SK-N-MC (cell line): ENCODE measurements at regions not wholly inside any gene's neighbourhood (a gene's known extent, or its start where the extent isn't known, plus 50 kb on each side); places are given as distances from the start of the nearest gene placed in this dataset.

Source experiments
- DNase-seq: peaks from one replicate; pipeline ENCODE4 v3.0.0-alpha.2; 2011; ENCODE audit warnings: low read depth, low spot score
- H3K27ac ChIP-seq: fragments of 200-600 bp; sonication (generic); 2 replicates; pipeline ENCODE4 v1.5.1; 2016; ENCODE audit warnings: mixed run types
- H3K36me3 ChIP-seq: fragments of 200-600 bp; sonication (generic); 2 replicates; pipeline ENCODE4 v1.6.1; 2017; ENCODE audit warnings: antibody characterized with exemption, low read length, mixed read lengths; ENCODE audit not compliant: insufficient read depth
- H3K4me3 ChIP-seq: fragments of 200-600 bp; sonication (generic); 2 replicates; pipeline ENCODE4 v1.5.1; 2016
- H3K9ac ChIP-seq: fragments of 200-600 bp; sonication (generic); 2 replicates; pipeline ENCODE4 v1.8.0; 2017; ENCODE audit warnings: mixed run types, mixed read lengths; ENCODE audit not compliant: insufficient read length
- H3K9me3 ChIP-seq: fragments of 200-600 bp; sonication (generic); 2 replicates; pipeline ENCODE4 v1.6.1; 2017; ENCODE audit warnings: low read depth, mild to moderate bottlenecking, antibody characterized with exemption, low read length, moderate library complexity, mixed read lengths
- EZH2 ChIP-seq: fragments of 200-600 bp; sonication (generic); IDR thresholded peaks from one replicate; pipeline ENCODE4 v1.6.1; 2017; ENCODE audit warnings: antibody characterized with exemption
- FOXP2 ChIP-seq: optimal IDR thresholded peaks from 2 replicates; pipeline ENCODE3; 2011; ENCODE audit warnings: mild to moderate bottlenecking, moderate library complexity; ENCODE audit not compliant: insufficient read depth; ENCODE audit errors: extremely low read length, control extremely low read depth
- POLR2AphosphoS5 ChIP-seq: IDR thresholded peaks from 2 replicates; pipeline ENCODE4 v1.6.1; 2012; ENCODE audit warnings: mild to moderate bottlenecking, low read depth, low read length, borderline replicate concordance

DNA sequence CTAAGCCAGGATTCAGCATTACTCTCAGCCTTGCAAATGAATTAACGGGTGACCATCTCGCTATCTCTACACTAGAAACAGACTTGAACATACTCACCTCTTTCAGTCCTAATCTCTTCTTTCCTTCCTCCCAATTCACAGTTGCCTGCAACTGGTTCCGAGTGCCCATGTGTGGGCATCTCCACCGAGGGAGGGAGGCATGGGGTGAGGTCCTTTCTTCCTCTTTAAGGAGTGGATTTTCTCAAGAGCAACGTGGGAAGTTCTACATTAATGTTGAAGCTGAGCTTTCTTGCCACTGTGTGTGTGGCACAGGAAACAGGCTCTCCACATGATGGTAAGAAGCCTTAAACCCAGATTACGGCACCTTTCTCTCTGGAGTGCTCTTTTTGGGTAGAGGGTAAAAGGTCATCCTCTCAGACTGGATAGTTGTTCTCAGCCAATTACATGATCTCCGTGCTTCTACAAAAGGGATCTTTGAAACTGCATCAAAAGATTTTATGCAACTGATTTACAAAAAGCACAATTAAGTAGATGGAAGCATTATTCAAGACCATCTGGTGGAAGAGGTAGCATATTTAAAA is 286.8 kb upstream of the NR2F2 start:
- TF ChIP-seq FOXP2: no peak
- no peak for TF ChIP-seq EZH2
- TF ChIP-seq POLR2AphosphoS5: no peak
- Histone ChIP-seq H3K4me3 (no peak overlapping the region), H3K9me3 (no peaks in the 10 kb centered on the region), H3K36me3 (no peaks in the 10 kb centered on the region), H3K27ac (no peak overlapping the region), H3K9ac (no peak overlapping the region)
- no peak for DNase-seq

DNA sequence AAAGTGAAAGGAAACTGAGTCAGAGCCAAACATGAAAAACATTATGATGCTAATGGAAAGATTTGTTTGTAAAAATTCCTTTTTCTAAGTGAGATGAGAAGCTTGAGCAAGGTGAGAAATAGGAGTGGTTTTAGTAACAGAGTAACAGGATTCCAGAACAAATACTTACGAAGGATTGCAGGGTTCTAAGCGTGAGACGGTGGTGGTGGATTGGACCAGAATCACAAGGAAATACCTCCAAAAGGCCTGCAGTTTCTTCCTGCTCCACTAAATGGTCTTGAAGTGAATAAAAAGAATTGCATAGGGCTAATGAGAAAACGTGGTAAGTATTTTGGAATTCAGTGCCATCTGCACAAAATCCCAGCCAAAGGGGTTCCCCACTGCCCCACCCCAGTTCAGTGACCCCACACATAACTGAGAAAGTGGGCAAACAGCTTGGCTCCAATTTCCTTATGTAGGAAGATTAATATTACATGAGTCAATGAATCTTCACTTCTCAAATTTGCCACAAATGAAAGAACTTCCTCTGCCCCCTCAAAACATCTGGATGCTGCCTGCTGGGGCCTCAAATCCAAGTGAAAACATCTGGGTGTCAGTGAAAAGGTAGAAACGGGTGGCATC is 283.8 kb upstream of the NR2F2 start:
- no peak for DNase-seq
- H3K9ac ChIP-seq: peak overlapping the region; percentile 50
- no peaks in the 10 kb centered on the region for H3K9me3 ChIP-seq
- peak overlapping the region; percentile 16; the same call in 1 of the 2 replicates for H3K27ac ChIP-seq
- H3K4me3 ChIP-seq: peak overlapping the region; percentile 63
- no peak for TF ChIP-seq POLR2AphosphoS5
- no peak for TF ChIP-seq FOXP2
- TF ChIP-seq EZH2: no peak
- H3K36me3 ChIP-seq: no peaks in the 10 kb centered on the region

DNA sequence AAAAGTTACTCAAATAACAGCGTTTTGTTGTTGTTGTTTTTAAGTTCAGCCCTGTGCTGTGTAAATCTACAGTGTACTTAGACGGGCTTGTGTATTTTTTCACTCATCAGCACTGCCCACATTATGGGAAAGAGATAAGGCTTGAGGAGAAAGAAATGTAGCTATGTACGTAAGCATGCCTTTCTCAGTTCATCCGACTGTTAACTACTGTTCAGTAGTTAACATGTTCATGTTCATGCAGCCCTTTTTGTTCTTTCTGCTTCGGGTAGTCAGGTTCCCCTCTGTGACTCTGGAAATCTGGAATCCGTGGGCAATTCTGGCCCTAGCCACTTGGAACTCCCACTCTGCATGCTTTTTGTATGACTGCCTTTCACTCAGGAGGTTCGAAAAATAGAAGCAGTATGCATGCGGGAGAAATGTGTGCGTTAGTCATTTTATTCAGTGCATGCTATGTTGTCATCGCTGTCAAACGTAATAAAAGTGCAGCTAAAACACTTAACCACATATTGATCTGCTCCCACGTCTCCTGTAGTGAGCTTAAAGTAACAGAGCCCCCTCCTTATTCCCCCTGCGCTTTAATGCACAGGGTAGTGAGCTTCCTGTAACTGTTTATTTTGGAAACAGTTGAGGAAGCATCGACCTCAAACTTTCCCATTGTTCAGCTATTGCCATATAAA is 283.1 kb upstream of the NR2F2 start:
- Histone ChIP-seq H3K36me3 (no peaks in the 10 kb centered on the region), H3K9ac (peak overlapping the region; percentile 50), H3K4me3 (peak overlapping the region; percentile 63), H3K9me3 (no peaks in the 10 kb centered on the region), H3K27ac (peak overlapping the region; percentile 16; the same call in 1 of the 2 replicates)
- TF ChIP-seq POLR2AphosphoS5: no peak
- no peak for TF ChIP-seq FOXP2
- no peak for TF ChIP-seq EZH2
- no peak for DNase-seq

DNA sequence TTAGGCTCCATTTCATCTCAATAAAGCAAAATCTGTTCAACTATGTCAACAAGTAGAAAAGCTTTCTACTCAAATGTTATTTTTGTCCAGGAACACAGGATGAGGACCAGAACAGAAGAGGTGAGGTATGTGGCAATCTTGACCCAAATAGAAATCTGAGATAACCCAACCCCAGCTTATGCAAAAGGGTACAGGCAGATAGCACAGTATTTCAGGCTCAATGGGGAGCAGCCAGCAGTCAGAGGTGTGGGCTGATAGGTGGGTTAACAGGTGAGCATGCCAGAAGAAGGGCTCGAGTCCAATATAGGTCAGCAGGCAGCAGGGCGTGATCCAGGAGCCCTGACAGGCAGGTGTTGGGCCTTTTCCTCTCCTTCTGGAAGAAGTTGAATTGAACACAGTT is 281.2 kb upstream of the NR2F2 start:
- DNase-seq: no peak
- no peak for TF ChIP-seq POLR2AphosphoS5
- no peak for TF ChIP-seq EZH2
- no peak for TF ChIP-seq FOXP2
- no peak overlapping the region for H3K27ac ChIP-seq
- no peaks in the 10 kb centered on the region for H3K36me3 ChIP-seq
- no peak overlapping the region for H3K9ac ChIP-seq
- no peak overlapping the region for H3K4me3 ChIP-seq
- no peaks in the 10 kb centered on the region for H3K9me3 ChIP-seq

DNA sequence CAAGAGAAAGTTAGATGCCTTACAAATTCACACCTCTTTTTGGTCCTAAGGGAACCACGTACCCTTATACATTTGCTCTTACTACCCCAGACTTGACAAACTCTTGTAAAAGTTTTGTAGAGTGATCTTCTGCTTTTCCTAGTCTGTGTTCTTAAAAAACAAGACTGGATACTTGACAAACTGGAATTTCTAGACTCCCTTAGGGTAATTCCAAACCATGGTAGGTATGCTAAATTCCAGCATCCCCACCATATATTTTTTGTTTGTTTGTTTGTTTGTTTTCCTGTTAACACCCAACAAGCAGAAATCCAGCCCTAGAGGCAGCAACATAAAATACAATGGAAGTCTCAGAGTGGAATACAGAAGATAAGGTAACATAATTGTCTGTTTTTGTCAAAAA is 280.7 kb upstream of the NR2F2 start:
- DNase-seq: no peak
- no peak overlapping the region for H3K27ac ChIP-seq
- H3K9ac ChIP-seq: no peak overlapping the region
- no peaks in the 10 kb centered on the region for H3K36me3 ChIP-seq
- H3K4me3 ChIP-seq: no peak overlapping the region
- TF ChIP-seq POLR2AphosphoS5 (no peak), EZH2 (no peak), FOXP2 (no peak)
- no peaks in the 10 kb centered on the region for H3K9me3 ChIP-seq

DNA sequence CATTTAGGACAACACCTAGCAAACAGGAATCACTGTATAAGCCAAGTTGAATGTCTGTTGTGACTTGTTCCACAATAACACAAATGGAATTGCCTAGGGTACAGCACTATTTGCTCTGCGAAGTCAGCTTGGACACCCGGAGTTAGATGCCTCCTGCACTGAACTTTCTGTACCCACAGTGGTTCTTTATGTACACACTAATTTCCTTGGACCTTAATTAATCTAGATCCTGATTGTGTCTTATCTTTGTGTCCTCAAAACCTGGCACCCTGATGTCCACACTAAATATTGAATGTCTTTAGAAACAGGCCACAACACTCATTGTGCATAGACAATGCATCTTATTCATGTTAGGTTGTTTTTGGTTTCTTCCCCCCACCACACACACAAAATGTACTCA is 278.9 kb upstream of the NR2F2 start:
- no peak overlapping the region for H3K9ac ChIP-seq
- no peak for DNase-seq
- no peak overlapping the region for H3K27ac ChIP-seq
- no peaks in the 10 kb centered on the region for H3K9me3 ChIP-seq
- H3K36me3 ChIP-seq: no peaks in the 10 kb centered on the region
- H3K4me3 ChIP-seq: no peak overlapping the region
- no peak for TF ChIP-seq POLR2AphosphoS5
- no peak for TF ChIP-seq FOXP2
- no peak for TF ChIP-seq EZH2

DNA sequence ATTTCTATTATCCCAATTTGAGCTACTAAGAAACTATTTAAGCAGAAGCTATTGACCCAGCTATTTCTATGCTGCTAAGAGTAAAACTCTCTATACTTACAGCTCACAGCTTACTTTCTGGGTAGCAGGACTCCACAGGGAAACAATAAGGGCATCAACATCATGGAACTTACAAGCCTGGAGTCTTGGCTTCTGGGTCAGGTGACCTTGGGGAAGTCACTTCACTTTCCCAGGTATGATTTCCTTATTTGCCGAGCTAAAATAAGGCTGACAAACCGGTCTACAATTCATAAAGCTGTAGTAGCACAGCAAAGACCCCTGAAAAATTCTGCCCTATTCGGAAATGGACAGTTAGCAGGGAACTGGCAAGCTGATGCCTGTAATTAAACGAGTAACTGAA is 278.3 kb upstream of the NR2F2 start:
- TF ChIP-seq EZH2 (no peak), POLR2AphosphoS5 (no peak), FOXP2 (no peak)

DNA sequence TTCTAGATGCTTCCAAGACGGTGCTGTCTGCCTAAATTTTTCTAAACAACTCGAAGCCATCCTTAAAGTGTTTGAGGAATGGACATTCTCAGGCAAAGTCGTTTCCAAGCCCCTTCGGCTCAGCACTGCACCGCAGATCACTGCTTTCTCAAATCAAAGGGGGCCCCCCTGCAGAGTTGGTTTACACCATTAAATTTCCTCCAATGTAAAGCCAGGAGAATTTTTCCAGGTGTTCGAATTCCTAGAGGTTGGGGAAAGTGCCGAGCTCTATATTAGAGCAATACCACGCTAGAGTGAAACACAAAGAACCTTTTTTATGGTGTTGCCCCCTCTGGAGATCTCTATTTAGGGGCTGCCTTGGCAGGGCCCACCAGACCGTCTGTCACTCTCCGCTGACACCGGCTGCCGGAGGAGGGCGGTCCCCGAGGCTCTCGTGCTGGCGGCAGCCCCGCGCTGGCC is 277.9 kb upstream of the NR2F2 start:
- no peak for DNase-seq

More for the DNA sequence above, 278.3 kb upstream of the NR2F2 start:
- Histone ChIP-seq H3K4me3 (no peak overlapping the region), H3K9me3 (no peaks in the 10 kb centered on the region), H3K27ac (no peak overlapping the region), H3K36me3 (no peaks in the 10 kb centered on the region), H3K9ac (no peak overlapping the region)
- DNase-seq: no peak

More for the DNA sequence above, 277.9 kb upstream of the NR2F2 start:
- no peak overlapping the region for H3K27ac ChIP-seq
- no peaks in the 10 kb centered on the region for H3K9me3 ChIP-seq
- TF ChIP-seq POLR2AphosphoS5: no peak
- no peak for TF ChIP-seq EZH2
- TF ChIP-seq FOXP2: no peak
- H3K9ac ChIP-seq: no peak overlapping the region
- H3K36me3 ChIP-seq: no peaks in the 10 kb centered on the region
- peak overlapping the region; percentile 58 for H3K4me3 ChIP-seq
